Epithelial cell of proximal tubule (primary cell): ENCODE measurements at regions not wholly inside any gene's neighbourhood (a gene's known extent, or its start where the extent isn't known, plus 50 kb on each side); places are given as distances from the start of the nearest gene placed in this dataset.

Source experiments
- DNase-seq: peaks from one replicate; pipeline ENCODE4 v3.0.0-alpha.2; 2011; ENCODE audit warnings: low read depth
- H3K4me3 ChIP-seq: 2 replicates; pipeline ENCODE4 v1.5.1; 2011; ENCODE audit warnings: low read depth, mild to moderate bottlenecking, low read length
- CTCF ChIP-seq: conservative IDR thresholded peaks from 2 replicates; pipeline ENCODE4 v1.5.1; 2012; ENCODE audit warnings: low read depth, mild to moderate bottlenecking, low read length

DNA sequence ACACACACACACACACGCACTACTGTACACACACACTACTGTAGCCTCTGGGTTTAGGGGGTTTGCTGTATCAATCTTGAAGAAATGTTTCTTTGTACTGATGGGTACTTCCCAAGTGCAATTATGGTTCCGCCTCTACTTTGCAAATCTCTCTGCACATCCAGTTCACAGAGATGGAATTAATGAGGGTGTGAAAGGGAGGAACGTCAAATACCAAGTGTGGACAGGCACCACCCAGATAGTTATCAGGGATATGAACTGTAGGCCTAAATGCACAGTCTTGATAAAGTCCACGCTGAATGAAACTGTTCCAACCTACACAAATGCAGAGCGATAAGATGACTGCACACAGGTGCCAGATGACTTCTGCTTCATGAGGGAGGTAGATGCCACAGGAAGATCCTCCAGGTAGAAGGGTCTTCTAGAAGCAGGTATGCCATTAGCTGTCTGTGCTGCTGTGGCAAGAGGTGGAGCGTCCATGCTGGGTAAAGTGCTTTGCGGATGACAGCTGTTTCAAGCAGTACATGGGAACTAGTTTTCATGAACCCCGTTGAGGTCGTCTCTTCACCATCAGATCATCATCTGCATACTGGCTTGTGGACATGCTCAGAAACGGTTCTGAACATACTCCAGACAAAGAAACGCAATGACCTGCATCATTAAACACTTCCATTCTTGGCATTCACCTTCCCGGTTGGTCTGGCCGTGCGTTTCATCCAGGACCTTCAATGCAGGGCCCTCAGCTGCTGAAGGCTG lies 314.3 kb upstream of the RTL1 start:
- no peak for TF ChIP-seq CTCF
- no peak for DNase-seq
- H3K4me3 ChIP-seq: no peak overlapping the region

DNA sequence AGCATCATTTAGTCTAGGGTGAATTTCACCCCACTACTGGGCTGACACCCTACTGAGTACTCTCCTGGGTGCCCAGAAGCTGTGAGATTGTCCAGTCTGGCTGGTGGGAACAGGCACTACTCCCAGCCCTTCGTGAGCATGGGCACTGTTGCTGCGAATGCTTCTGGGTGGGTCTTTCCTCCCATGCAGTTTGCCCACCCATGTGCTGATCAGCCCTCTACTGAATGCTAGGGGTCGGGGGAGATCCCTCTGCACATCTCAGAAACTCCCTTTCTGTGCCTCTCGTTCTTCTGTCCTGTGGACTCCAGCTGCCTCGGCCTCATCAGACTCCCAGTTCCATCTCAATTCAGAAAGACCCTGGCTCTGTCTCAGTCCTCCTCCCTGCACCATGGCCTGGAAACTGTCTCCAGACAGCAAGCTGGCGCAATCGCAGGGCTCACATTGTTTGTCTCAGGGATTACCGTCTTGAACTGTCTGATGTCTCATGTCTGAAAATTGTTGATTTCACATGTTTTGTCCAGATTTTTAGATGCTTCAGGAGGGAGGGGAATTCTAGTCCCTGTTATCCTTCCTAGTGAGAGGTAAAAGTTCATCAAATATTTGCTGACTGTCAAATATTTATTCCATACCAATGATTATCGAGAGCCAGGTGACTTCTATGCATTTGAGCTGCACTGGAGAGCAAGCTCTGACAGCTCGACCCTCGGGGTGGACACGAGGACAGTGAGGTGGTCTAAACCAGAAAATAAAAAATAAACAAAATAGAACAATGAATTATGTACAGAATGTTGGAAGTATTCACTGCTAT lies 316.6 kb upstream of the RTL1 start:
- TF ChIP-seq CTCF: no peak
- H3K4me3 ChIP-seq: no peak overlapping the region
- no peak for DNase-seq

DNA sequence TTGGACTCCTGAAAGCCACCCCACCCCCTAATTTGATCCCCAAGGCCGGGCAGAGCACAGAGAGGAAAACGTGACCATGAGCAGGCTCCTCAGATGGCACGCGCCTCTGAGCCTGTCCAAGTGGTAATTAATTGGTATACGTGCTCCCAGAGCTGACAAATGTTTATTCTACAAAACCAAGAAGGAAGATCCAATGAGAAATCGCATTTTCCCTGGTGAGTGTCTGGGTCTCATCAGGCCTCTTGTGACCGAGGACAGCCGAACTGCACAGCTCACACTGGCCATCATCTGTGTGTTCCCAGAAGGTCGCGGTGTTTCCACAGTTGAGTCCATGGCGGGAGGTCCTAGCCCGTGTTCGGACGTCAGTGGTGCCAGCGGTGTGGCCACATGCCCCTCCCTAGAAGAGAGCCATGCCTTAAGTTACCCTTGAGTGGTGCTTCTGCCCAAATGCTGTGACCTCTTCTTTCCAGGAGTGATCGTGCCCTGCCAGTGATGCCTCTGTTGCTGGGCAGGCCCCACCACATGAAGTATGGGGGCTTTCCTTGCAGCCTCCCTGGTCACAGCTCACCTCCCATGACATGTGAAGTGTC lies 317.5 kb upstream of the RTL1 start:
- H3K4me3 ChIP-seq: no peak overlapping the region
- DNase-seq: no peak
- TF ChIP-seq CTCF: no peak

DNA sequence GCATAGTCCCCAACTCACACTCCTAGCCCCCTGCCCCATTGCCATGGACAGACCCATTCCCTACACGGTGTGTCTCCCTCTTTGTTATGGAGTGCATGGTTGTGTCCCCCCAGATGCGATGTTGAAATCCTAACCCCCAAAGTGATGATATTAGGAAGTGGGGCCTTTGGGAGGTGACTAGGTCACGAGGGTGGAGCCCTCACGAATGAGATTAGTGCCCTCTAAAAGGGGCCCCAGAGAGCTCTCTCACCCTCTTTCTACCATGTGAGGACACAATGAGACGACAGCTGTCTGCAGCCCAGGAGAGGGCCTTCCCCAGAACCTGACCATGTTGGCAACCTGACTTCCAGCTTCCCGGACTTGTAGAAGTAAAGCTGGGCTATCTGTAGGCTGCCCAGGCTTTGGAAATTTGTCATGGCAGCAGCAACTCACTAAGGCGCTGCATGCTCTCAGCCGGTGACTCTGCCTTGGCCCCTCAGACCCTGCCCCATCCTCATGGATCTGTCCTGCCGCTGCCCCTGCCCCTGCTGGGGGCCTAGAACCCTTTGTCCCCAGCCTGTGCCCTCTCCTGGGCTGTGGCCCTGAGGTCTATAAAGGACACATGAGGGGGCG lies 318.1 kb upstream of the RTL1 start:
- TF ChIP-seq CTCF: no peak
- DNase-seq: no peak
- H3K4me3 ChIP-seq: no peak overlapping the region

DNA sequence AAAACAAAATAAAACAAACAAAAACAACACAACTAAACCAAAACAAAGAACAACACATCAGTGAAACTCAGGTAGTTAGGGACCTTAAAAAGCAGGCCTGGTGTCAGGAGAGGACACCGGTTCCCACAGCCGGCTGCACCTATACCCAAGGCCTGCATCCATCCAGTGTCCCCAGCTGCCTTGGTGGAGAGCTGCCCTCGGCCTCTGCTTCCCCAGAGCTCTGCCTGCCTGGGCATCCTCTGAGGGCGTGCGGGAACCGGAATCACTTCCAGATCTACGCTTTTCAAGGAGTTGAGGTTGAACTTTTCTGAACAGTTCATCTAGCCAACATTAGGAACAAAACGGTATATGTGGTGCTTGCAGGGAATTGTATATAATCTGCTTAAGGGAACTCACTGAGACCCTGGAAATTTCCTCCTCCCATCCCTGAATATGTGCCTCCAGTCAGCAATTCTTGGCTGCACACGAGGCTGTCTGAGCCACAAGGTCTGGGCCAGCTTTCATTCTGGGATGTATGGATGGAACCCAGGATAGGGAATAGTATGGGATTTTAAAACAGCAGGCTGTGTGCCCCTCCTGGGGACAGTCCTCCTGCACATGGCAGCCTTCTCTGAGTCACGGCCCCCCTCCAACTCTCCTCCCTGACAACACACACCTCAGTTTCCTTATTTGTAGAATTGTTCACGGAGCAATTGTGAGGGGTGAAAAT lies 319.0 kb upstream of the RTL1 start:
- H3K4me3 ChIP-seq: no peak overlapping the region
- no peak for DNase-seq
- no peak for TF ChIP-seq CTCF

DNA sequence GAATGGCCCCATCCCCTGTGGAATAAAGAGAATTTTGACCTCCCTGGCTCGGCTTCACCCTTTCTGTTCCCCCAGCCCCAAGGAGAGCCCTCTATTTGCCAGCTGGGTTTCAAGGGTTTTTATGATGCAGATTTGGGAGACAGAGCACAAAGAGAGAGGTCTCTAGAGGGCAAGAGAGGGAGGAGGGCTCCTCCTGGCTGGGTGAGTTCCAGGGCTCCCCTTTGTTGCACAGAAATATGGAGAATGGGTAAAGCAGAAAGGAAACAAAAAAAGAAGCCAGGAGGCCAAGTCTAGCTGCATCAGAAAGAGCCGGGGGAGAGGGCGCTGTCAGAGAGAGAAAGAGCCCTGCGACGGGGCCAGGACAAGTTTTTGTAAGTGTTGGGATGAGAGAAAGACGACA lies 319.6 kb upstream of the RTL1 start:
- H3K4me3 ChIP-seq: no peak overlapping the region
- no peak for TF ChIP-seq CTCF

More for the DNA sequence above, 319.6 kb upstream of the RTL1 start:
- DNase-seq: no peak
